ENCODE measurements at regions not wholly inside any gene's neighbourhood (a gene's known extent, or its start where the extent isn't known, plus 50 kb on each side); places are given as distances from the start of the nearest gene placed in this dataset.

- TF ChIP-seq SALL2 (tag by site-specific recombination; IDR thresholded peaks at IDR 0.05; ENCODE audit: borderline replicate concordance), result no peak
Observed at GRCh38 chr10:84685047-84685660, 356.8 kb downstream of the CCSER2 start (continued).

GRCh38 chr10:84693006-84693405 is 364.6 kb downstream of the CCSER2 start:
- Histone ChIP-seq H3K36me3 (ENCODE audit: control insufficient read depth in 2 of 2, insufficient read depth in 1 of 2, low read length in 2 of 2) (no peaks in the 10 kb centered on the region), H3K9me3 (ENCODE audit: control insufficient read depth, insufficient read depth, low read depth, low read length) (no peaks in the 10 kb centered on the region), H3K4me3 (ENCODE audit: low read depth, low read length) (no peak overlapping the region), H3K27ac (ENCODE audit: extremely low read depth, low read depth, low read length) (no peak overlapping the region), H3K4me1 (ENCODE audit: control insufficient read depth, insufficient read depth, low read length) (no peaks in the 10 kb centered on the region)
- CTCF ChIA-PET, result interaction anchor here (1.2 to 1.3 kb wide), 3 partner anchors 22 to 27 kb away, joined by 3 to 4 read pairs (median 3); no protein-coding TSS in a partner anchor
- TF ChIP-seq SETDB1 (IDR thresholded peaks at IDR 0.05; ENCODE audit: insufficient read length, low read length), result peak; percentile 28
- no peak for TF ChIP-seq ZNF654 (tag by site-specific recombination; IDR thresholded peaks at IDR 0.05; ENCODE audit: low read depth)
- POLR2A ChIA-PET, result no interaction called here

GRCh38 chr10:84695902-84696301 is 367.5 kb downstream of the CCSER2 start:
- H3K36me3 ChIP-seq (ENCODE audit: control insufficient read depth in 2 of 2, insufficient read depth in 1 of 2, low read length in 2 of 2), result no peaks in the 10 kb centered on the region
- H3K27ac ChIP-seq (ENCODE audit: extremely low read depth, low read depth, low read length), result no peak overlapping the region
- POLR2A ChIA-PET, result no interaction called here
- CTCF ChIA-PET, result no interaction called here
- TF ChIP-seq ZNF677 (tag by site-specific recombination; IDR thresholded peaks at IDR 0.05) (no peak), ZNF571 (tag by site-specific recombination; IDR thresholded peaks at IDR 0.05) (no peak), AEBP2 (tag by site-specific recombination; IDR thresholded peaks at IDR 0.05; ENCODE audit: borderline replicate concordance) (no peak), ZNF600 (tag by site-specific recombination; IDR thresholded peaks at IDR 0.05) (no peak), ZNF596 (tag by site-specific recombination; IDR thresholded peaks at IDR 0.05) (no peak), ZNF280C (tag by site-specific recombination; IDR thresholded peaks at IDR 0.05) (no peak), ZNF157 (tag by site-specific recombination; IDR thresholded peaks at IDR 0.05) (no peak), ZNF341 (tag by site-specific recombination; IDR thresholded peaks at IDR 0.05; ENCODE audit: low read depth) (no peak), GLIS1 (tag by site-specific recombination; IDR thresholded peaks at IDR 0.05) (no peak), PRDM4 (tag by site-specific recombination; IDR thresholded peaks at IDR 0.05) (no peak), ZNF660 (tag by site-specific recombination; IDR thresholded peaks at IDR 0.05) (no peak), ZNF423 (tag by site-specific recombination; IDR thresholded peaks at IDR 0.05) (no peak), FEZF1 (tag by site-specific recombination; IDR thresholded peaks at IDR 0.05) (no peak)
- H3K4me3 ChIP-seq (ENCODE audit: low read depth, low read length), result no peak overlapping the region
- no peaks in the 10 kb centered on the region for H3K4me1 ChIP-seq (ENCODE audit: control insufficient read depth, insufficient read depth, low read length)
- H3K9me3 ChIP-seq (ENCODE audit: control insufficient read depth, insufficient read depth, low read depth, low read length), result no peaks in the 10 kb centered on the region
